ENCODE measurements at regions not wholly inside any gene's neighbourhood (a gene's known extent, or its start where the extent isn't known, plus 50 kb on each side); places are given as distances from the start of the nearest gene placed in this dataset.
A peak's percentile ranks its signal among the peaks of the same experiment; 100 is the strongest.

GRCh38 chr5:68352166-68352565 lies 136.6 kb downstream of the PIK3R1 start:
- no peak for DNase-seq (ENCODE audit: low read depth)

- DNase-seq (ENCODE audit: low read depth) = no peak
Observed at GRCh38 chr5:68353605-68354004, 138.0 kb downstream of the PIK3R1 start.

- no peak for DNase-seq (ENCODE audit: low read depth)
Observed at GRCh38 chr5:68354315-68354714, 138.8 kb downstream of the PIK3R1 start.

GRCh38 chr5:68356216-68356615 lies 140.7 kb downstream of the PIK3R1 start:
- no peak for DNase-seq (ENCODE audit: low read depth)

- DNase-seq (ENCODE audit: low read depth) = no peak
Observed at GRCh38 chr5:68356623-68357022, 141.1 kb downstream of the PIK3R1 start.

- no peak for DNase-seq (ENCODE audit: low read depth)
Observed at GRCh38 chr5:68359699-68360098, 144.1 kb downstream of the PIK3R1 start.

- DNase-seq (ENCODE audit: low read depth) = no peak
Observed at GRCh38 chr5:68362331-68362730, 146.8 kb downstream of the PIK3R1 start.

- no peak for DNase-seq (ENCODE audit: low read depth)
Observed at GRCh38 chr5:68365889-68366288, 150.3 kb downstream of the PIK3R1 start.

GRCh38 chr5:68367287-68367686 lies 151.7 kb downstream of the PIK3R1 start:
- no peak for DNase-seq (ENCODE audit: low read depth)

- DNase-seq (ENCODE audit: low read depth) = no peak
Observed at GRCh38 chr5:68367717-68368116, 152.2 kb downstream of the PIK3R1 start.

- no peak for DNase-seq (ENCODE audit: low read depth)
Observed at GRCh38 chr5:68368311-68369022, 152.9 kb downstream of the PIK3R1 start.

GRCh38 chr5:68369023-68369359 lies 153.4 kb downstream of the PIK3R1 start:
- no peak for DNase-seq (ENCODE audit: low read depth)

- no peak for DNase-seq (ENCODE audit: low read depth)
Observed at GRCh38 chr5:68369457-68370125, 154.0 kb downstream of the PIK3R1 start.

GRCh38 chr5:68370196-68370595 lies 154.6 kb downstream of the PIK3R1 start:
- no peak for DNase-seq (ENCODE audit: low read depth)

- DNase-seq (ENCODE audit: low read depth) = no peak
Observed at GRCh38 chr5:68371607-68372006, 156.1 kb downstream of the PIK3R1 start.

GRCh38 chr5:68372161-68372560 lies 156.6 kb downstream of the PIK3R1 start:
- no peak for DNase-seq (ENCODE audit: low read depth)

GRCh38 chr5:68373050-68373449 lies 157.5 kb downstream of the PIK3R1 start:
- DNase-seq (ENCODE audit: low read depth) = no peak

- peak; percentile 62 for DNase-seq (ENCODE audit: low read depth)
Observed at GRCh38 chr5:68374796-68375518, 159.4 kb downstream of the PIK3R1 start.

GRCh38 chr5:68375540-68375939 lies 160.0 kb downstream of the PIK3R1 start:
- DNase-seq (ENCODE audit: low read depth) = no peak

GRCh38 chr5:68376935-68377334 lies 161.4 kb downstream of the PIK3R1 start:
- DNase-seq (ENCODE audit: low read depth) = peak; percentile 54

- no peak for DNase-seq (ENCODE audit: low read depth)
Observed at GRCh38 chr5:68377733-68378132, 162.2 kb downstream of the PIK3R1 start.

GRCh38 chr5:68378204-68378820 lies 162.8 kb downstream of the PIK3R1 start:
- no peak for DNase-seq (ENCODE audit: low read depth)

Measured in fibroblast of gingiva (primary cell).